HCT116 (cell line): ENCODE measurements at regions not wholly inside any gene's neighbourhood (a gene's known extent, or its start where the extent isn't known, plus 50 kb on each side); places are given as distances from the start of the nearest gene placed in this dataset.

Experiments used
- ATAC-seq: fragments of 200-7000 bp; cut with Tn5 transposase; 2 replicates; pipeline ENCODE4 v1.9.1; 2020; ENCODE audit warnings: mild to moderate bottlenecking, moderate library complexity
- BruUV-seq: library from RNA; stranded (reverse); fragments of 400-500 nt; replicated peaks from 2 replicates; lab custom pipeline; 2021; lab: Mats Ljungman, UMichigan
- CTCF ChIA-PET: fragments of 300-600 bp; sonication (Branson Sonifier 250); formaldehyde crosslinking; loops from one replicate; lab custom pipeline; 2021; ENCODE audit warnings: antibody characterized with exemption; lab: Charles Lee
- POLR2A ChIA-PET: fragments of 300-600, 350-600 bp; sonication (Branson Sonifier 250); formaldehyde crosslinking; loops from one replicate; lab custom pipeline; 2021; ENCODE audit warnings: antibody characterized with exemption; lab: Charles Lee
- RAD21 ChIA-PET, 2 experiments: fragments of 300-600 bp; sonication (Branson Sonifier 250); formaldehyde crosslinking; loops; one replicate each; lab custom pipeline; 2023; ENCODE audit warnings: low total read pairs in 2 of 2; ENCODE audit not compliant: uncharacterized antibody in 2 of 2, unreplicated experiment in 2 of 2, low non-redundant PET in 1 of 2; lab: Charles Lee
- DNase-seq: peaks from one replicate; pipeline ENCODE4 v3.0.0-alpha.2; 2010; ENCODE audit warnings: low read depth, low spot score
- H2AFZ ChIP-seq: fragments of 200-600 bp; shearing (Covaris generic), sonication (generic); 2 replicates; pipeline ENCODE4 v1.6.1; 2017; ENCODE audit warnings: low read depth, mixed run types, mixed read lengths, antibody characterized with exemption, low read length; ENCODE audit not compliant: poor library complexity, severe bottlenecking
- H3K27ac ChIP-seq: 2 replicates; pipeline ENCODE4 v1.5.1; 2012; ENCODE audit warnings: low read depth, low read length
- H3K27me3 ChIP-seq: fragments of 200-600 bp; sonication (generic); 2 replicates; pipeline ENCODE4 v1.6.1; 2016; ENCODE audit warnings: mixed run types, low read length, mixed read lengths; ENCODE audit not compliant: insufficient read depth
- H3K36me3 ChIP-seq, 2 experiments: fragments of 200-500 bp in 1 of 2; fragments of 200-600 bp in 1 of 2; sonication (Bioruptor generic) in 1 of 2; sonication (generic) in 1 of 2; 2 replicates each; pipeline versions ENCODE4 v1.5.1 to v1.6.1; 2014 to 2016; ENCODE audit warnings: low read length in 2 of 2, inconsistent platforms in 1 of 2, mixed read lengths in 1 of 2, mixed run types in 1 of 2; ENCODE audit not compliant: insufficient read depth in 2 of 2, control insufficient read depth in 1 of 2
- H3K4me1 ChIP-seq, 2 experiments: fragments of 200-600 bp in 1 of 2; sonication (generic) in 1 of 2; 2 replicates each; pipeline versions ENCODE4 v1.5.1 to v1.6.1; 2012 to 2017; ENCODE audit warnings: low read length in 2 of 2, inconsistent platforms in 1 of 2, mild to moderate bottlenecking in 1 of 2, mixed read lengths in 1 of 2, mixed run types in 1 of 2, moderate library complexity in 1 of 2; ENCODE audit not compliant: insufficient read depth in 2 of 2, control insufficient read depth in 1 of 2
- H3K4me2 ChIP-seq: fragments of 200-600 bp; sonication (generic); 2 replicates; pipeline ENCODE4 v1.6.1; 2017; ENCODE audit warnings: mixed run types, low read length, mixed read lengths
- H3K4me3 ChIP-seq, 2 experiments: fragments of 200-600 bp in 1 of 2; sonication (generic) in 1 of 2; replicated peaks in 1 of 2; 2 replicates each; pipeline ENCODE4 v1.5.1; 2011 to 2016; ENCODE audit warnings: low read length in 2 of 2, control low read depth in 1 of 2, low read depth in 1 of 2, mild to moderate bottlenecking in 1 of 2, mixed read lengths in 1 of 2, mixed run types in 1 of 2
- H3K79me2 ChIP-seq: fragments of 200-600 bp; sonication (generic); 2 replicates; pipeline ENCODE4 v1.6.1; 2017; ENCODE audit warnings: mild to moderate bottlenecking, mixed run types, low read length, moderate library complexity, mixed read lengths; ENCODE audit not compliant: insufficient read depth
- H3K9ac ChIP-seq: fragments of 200-600 bp; sonication (generic); 2 replicates; pipeline ENCODE4 v1.6.1; 2016; ENCODE audit warnings: low read length, mixed read lengths
- H3K9me2 ChIP-seq: fragments of 200-600 bp; sonication (generic), shearing (Covaris generic); 2 replicates; pipeline ENCODE4 v1.6.1; 2017; ENCODE audit warnings: mixed run types, mild to moderate bottlenecking, moderate library complexity; ENCODE audit not compliant: insufficient read depth
- H3K9me3 ChIP-seq, 2 experiments: fragments of 200-500 bp in 1 of 2; fragments of 200-600 bp in 1 of 2; sonication (Bioruptor generic) in 1 of 2; sonication (generic) in 1 of 2; 2 replicates each; pipeline ENCODE4 v1.6.1; 2014 to 2017; ENCODE audit warnings: low read length in 2 of 2, mixed read lengths in 2 of 2, inconsistent platforms in 1 of 2, low read depth in 1 of 2, mild to moderate bottlenecking in 1 of 2, mixed run types in 1 of 2, moderate library complexity in 1 of 2; ENCODE audit not compliant: control insufficient read depth in 1 of 2, insufficient read depth in 1 of 2
- H4K20me1 ChIP-seq: fragments of 200-600 bp; sonication (generic), shearing (Covaris generic); 2 replicates; pipeline ENCODE4 v1.6.1; 2017; ENCODE audit warnings: mixed run types, mild to moderate bottlenecking, moderate library complexity; ENCODE audit not compliant: insufficient read depth
- CBX3 ChIP-seq: IDR thresholded peaks from 2 replicates; pipeline ENCODE4 v1.6.1; 2012; ENCODE audit warnings: low read depth
- CEBPB ChIP-seq: IDR thresholded peaks from 2 replicates; pipeline ENCODE4 v1.6.1; 2012; ENCODE audit warnings: low read depth
- EGR1 ChIP-seq: IDR thresholded peaks from 2 replicates; pipeline ENCODE4 v1.6.1; 2012; ENCODE audit warnings: low read depth
- ELF1 ChIP-seq: IDR thresholded peaks from 2 replicates; pipeline ENCODE4 v1.6.1; 2012; ENCODE audit warnings: low read depth, borderline replicate concordance
- EZH2 ChIP-seq: fragments of 200-600 bp; sonication (generic); IDR thresholded peaks from 2 replicates; pipeline ENCODE4 v1.6.1; 2017; ENCODE audit warnings: antibody characterized with exemption, mixed run types
- EZH2phosphoT487 ChIP-seq: fragments of 200-600 bp; IDR thresholded peaks from 2 replicates; pipeline ENCODE4 v1.6.1; 2018; ENCODE audit warnings: antibody characterized with exemption, borderline replicate concordance
- FOSL1 ChIP-seq: IDR thresholded peaks from 2 replicates; pipeline ENCODE4 v1.6.1; 2012; ENCODE audit warnings: low read depth
- JUND ChIP-seq: IDR thresholded peaks from 2 replicates; pipeline ENCODE4 v1.6.1; 2012
- MAX ChIP-seq: IDR thresholded peaks from 2 replicates; pipeline ENCODE4 v1.6.1; 2012
- POLR2A ChIP-seq: IDR thresholded peaks from 2 replicates; pipeline ENCODE4 v1.7.0; 2011; ENCODE audit warnings: borderline replicate concordance; ENCODE audit not compliant: insufficient read depth, insufficient read length; ENCODE audit errors: extremely low read depth
- POLR2AphosphoS5 ChIP-seq: IDR thresholded peaks from 2 replicates; pipeline ENCODE4 v1.6.1; 2011; ENCODE audit warnings: mild to moderate bottlenecking, low read depth, low read length, moderate library complexity
- SP1 ChIP-seq: IDR thresholded peaks from 2 replicates; pipeline ENCODE4 v1.6.1; 2012; ENCODE audit warnings: low read depth
- SRF ChIP-seq: IDR thresholded peaks from 2 replicates; pipeline ENCODE4 v1.6.1; 2012; ENCODE audit warnings: low read depth
- TCF7L2 ChIP-seq: IDR thresholded peaks from 2 replicates; pipeline ENCODE4 v1.7.0; 2011; ENCODE audit warnings: borderline replicate concordance, inconsistent platforms; ENCODE audit not compliant: insufficient read depth, insufficient read length; ENCODE audit errors: extremely low read depth
- YY1 ChIP-seq: IDR thresholded peaks from 2 replicates; pipeline ENCODE4 v1.6.1; 2011; ENCODE audit warnings: low read length, low read depth, moderate library complexity, mild to moderate bottlenecking; ENCODE audit not compliant: insufficient replicate concordance; ENCODE audit errors: extremely low read depth
- ZFX ChIP-seq: fragments of 450-650 bp; IDR thresholded peaks from 2 replicates; pipeline ENCODE4 v1.6.1; 2017
- intact Hi-C: fragments of 100-400 bp; cut with micrococcal nuclease; formaldehyde crosslinking; loops from 2 replicates; pipeline ENCODE4 v1.10.0; 2022
- TF ChIP-seq, protein P1 (sequence below): IDR thresholded peaks from 2 replicates; pipeline ENCODE4 v1.6.1; 2012; ENCODE audit warnings: low read depth
- TF ChIP-seq, protein P2 (sequence below): IDR thresholded peaks from 2 replicates; pipeline ENCODE4 v1.6.1; 2011; ENCODE audit warnings: mild to moderate bottlenecking, low read length, moderate library complexity; ENCODE audit not compliant: insufficient replicate concordance; ENCODE audit errors: extremely low read depth
- TF ChIP-seq, protein P3 (sequence below), 3 experiments: fragments of 200-600 bp in 1 of 3; sonication (generic) in 1 of 3; IDR thresholded peaks in 2 of 3; conservative IDR thresholded peaks in 1 of 3; 2 replicates each; pipeline ENCODE4 v1.5.1; 2012 to 2017; ENCODE audit warnings: low read depth in 2 of 3, low read length in 2 of 3, antibody characterized with exemption in 1 of 3, borderline replicate concordance in 1 of 3, control low read depth in 1 of 3, mild to moderate bottlenecking in 1 of 3, mixed read lengths in 1 of 3, mixed run types in 1 of 3, moderate library complexity in 1 of 3; ENCODE audit not compliant: insufficient read depth in 1 of 3

DNA sequence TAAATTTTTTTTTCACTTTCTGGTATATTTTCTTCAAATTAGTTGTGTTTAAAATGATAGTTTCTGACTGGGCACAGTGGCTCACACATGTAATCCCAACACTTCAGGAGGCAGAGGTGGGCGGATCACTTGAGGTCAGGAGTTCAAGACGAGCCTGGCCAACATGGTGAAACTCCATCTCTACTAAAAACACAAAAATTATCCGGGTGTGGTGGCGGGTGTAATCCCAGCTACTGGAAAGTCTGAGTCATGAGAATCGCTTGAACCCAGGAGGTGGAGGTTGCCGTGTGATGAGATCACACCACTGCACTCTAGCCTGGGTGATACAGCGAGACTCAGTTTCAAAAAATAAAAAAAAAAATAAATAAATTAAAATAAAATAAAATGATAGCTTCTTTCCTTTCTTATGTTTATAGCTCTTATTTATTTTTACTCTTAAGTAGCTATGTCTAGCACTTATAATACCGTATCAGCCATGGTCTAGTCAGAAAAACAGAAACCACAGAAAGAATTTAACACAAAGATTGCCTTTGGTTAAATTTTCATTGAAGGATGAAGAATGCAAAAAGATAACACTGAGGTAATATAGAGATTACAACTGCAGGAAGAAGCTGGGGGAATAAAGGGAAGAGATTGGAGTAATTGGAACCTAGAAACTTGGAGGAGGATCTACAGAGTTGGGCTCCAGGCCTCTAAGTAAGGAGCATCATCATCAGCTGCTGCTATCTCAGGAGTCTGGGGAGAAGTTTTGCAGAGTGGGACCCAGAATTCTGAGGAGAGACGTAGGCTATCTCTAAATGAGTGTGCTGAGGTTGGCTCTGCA, 54.7 kb upstream of the MBOAT2 start:
- Histone ChIP-seq H3K9me2 (no peaks in the 10 kb centered on the region), H3K4me1 (peaks cover 10 to 21% of the 10 kb centered on the region in 2 experiments), H2AFZ (peak overlapping the region; percentile 77), H3K4me3 (no peak overlapping the region), H3K36me3 (no peaks in the 10 kb centered on the region), H3K9ac (0 out of 2 replicates have a peak overlapping the region, but pooled peaks have one; percentile 7), H3K79me2 (no peaks in the 10 kb centered on the region), H3K4me2 (peak overlapping the region; percentile 54), H3K9me3 (no peaks in the 10 kb centered on the region), H4K20me1 (no peaks in the 10 kb centered on the region), H3K27me3 (no peaks in the 10 kb centered on the region), H3K27ac (peak overlapping the region; percentile 20; the same call in 1 of the 2 replicates)
- ChIA-PET CTCF (no interaction called here), POLR2A (interaction anchor here (2.3 kb wide), 1 partner anchor 13 kb away, joined by 6 read pairs; no protein-coding TSS in a partner anchor), RAD21 (interaction anchor here in 1 of 2 experiments (0.5 kb wide), 1 partner anchor 415 kb away, joined by 5 read pairs; no protein-coding TSS in a partner anchor)
- DNase-seq (peak; percentile 84), ATAC-seq (peak; percentile 85)
- intact Hi-C loops = no loop called here
- no TSS peak for BruUV-seq
- TF ChIP-seq, protein P1, sequence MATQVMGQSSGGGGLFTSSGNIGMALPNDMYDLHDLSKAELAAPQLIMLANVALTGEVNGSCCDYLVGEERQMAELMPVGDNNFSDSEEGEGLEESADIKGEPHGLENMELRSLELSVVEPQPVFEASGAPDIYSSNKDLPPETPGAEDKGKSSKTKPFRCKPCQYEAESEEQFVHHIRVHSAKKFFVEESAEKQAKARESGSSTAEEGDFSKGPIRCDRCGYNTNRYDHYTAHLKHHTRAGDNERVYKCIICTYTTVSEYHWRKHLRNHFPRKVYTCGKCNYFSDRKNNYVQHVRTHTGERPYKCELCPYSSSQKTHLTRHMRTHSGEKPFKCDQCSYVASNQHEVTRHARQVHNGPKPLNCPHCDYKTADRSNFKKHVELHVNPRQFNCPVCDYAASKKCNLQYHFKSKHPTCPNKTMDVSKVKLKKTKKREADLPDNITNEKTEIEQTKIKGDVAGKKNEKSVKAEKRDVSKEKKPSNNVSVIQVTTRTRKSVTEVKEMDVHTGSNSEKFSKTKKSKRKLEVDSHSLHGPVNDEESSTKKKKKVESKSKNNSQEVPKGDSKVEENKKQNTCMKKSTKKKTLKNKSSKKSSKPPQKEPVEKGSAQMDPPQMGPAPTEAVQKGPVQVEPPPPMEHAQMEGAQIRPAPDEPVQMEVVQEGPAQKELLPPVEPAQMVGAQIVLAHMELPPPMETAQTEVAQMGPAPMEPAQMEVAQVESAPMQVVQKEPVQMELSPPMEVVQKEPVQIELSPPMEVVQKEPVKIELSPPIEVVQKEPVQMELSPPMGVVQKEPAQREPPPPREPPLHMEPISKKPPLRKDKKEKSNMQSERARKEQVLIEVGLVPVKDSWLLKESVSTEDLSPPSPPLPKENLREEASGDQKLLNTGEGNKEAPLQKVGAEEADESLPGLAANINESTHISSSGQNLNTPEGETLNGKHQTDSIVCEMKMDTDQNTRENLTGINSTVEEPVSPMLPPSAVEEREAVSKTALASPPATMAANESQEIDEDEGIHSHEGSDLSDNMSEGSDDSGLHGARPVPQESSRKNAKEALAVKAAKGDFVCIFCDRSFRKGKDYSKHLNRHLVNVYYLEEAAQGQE = no peak
- peak; percentile 92 for TF ChIP-seq CBX3
- peak; percentile 50; the same call in 1 of the 2 replicates for TF ChIP-seq POLR2AphosphoS5
- TF ChIP-seq CEBPB = peak; percentile 77
- TF ChIP-seq EZH2phosphoT487 = no peak
- no peak for TF ChIP-seq SRF
- TF ChIP-seq, protein P2, sequence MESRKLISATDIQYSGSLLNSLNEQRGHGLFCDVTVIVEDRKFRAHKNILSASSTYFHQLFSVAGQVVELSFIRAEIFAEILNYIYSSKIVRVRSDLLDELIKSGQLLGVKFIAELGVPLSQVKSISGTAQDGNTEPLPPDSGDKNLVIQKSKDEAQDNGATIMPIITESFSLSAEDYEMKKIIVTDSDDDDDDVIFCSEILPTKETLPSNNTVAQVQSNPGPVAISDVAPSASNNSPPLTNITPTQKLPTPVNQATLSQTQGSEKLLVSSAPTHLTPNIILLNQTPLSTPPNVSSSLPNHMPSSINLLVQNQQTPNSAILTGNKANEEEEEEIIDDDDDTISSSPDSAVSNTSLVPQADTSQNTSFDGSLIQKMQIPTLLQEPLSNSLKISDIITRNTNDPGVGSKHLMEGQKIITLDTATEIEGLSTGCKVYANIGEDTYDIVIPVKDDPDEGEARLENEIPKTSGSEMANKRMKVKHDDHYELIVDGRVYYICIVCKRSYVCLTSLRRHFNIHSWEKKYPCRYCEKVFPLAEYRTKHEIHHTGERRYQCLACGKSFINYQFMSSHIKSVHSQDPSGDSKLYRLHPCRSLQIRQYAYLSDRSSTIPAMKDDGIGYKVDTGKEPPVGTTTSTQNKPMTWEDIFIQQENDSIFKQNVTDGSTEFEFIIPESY = no peak
- no peak for TF ChIP-seq ELF1
- TF ChIP-seq, protein P3, sequence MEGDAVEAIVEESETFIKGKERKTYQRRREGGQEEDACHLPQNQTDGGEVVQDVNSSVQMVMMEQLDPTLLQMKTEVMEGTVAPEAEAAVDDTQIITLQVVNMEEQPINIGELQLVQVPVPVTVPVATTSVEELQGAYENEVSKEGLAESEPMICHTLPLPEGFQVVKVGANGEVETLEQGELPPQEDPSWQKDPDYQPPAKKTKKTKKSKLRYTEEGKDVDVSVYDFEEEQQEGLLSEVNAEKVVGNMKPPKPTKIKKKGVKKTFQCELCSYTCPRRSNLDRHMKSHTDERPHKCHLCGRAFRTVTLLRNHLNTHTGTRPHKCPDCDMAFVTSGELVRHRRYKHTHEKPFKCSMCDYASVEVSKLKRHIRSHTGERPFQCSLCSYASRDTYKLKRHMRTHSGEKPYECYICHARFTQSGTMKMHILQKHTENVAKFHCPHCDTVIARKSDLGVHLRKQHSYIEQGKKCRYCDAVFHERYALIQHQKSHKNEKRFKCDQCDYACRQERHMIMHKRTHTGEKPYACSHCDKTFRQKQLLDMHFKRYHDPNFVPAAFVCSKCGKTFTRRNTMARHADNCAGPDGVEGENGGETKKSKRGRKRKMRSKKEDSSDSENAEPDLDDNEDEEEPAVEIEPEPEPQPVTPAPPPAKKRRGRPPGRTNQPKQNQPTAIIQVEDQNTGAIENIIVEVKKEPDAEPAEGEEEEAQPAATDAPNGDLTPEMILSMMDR (IDR thresholded peaks at IDR 0.05 in 2 of 3, conservative IDR thresholded peaks at IDR 0.05 in 1 of 3; ENCODE audit: borderline replicate concordance in 1 of 3, insufficient read depth in 1 of 3, low read depth in 2 of 3, low read length in 2 of 3) = no peak
- TF ChIP-seq EGR1 = peak; percentile 84
- TF ChIP-seq POLR2A = no peak
- no peak for TF ChIP-seq EZH2
- peak; percentile 93 for TF ChIP-seq JUND
- TF ChIP-seq ZFX = no peak; the same call in 1 of the 2 replicates
- peak; percentile 84 for TF ChIP-seq SP1
- peak; percentile 62 for TF ChIP-seq MAX
- no peak for TF ChIP-seq TCF7L2
- TF ChIP-seq FOSL1 = peak; percentile 92
- TF ChIP-seq YY1 = peak; percentile 24
